Colonic mucosa (tissue), 4 donors: ENCODE measurements at regions not wholly inside any gene's neighbourhood (a gene's known extent, or its start where the extent isn't known, plus 50 kb on each side); places are given as distances from the start of the nearest gene placed in this dataset.

Source experiments
- DNase-seq: peaks from one replicate; pipeline ENCODE4 v3.0.0-alpha.2; 2020
- H3K27ac ChIP-seq: fragments of 200-600 bp; one replicate; pipeline ENCODE4 v1.8.0; 2021
- H3K27me3 ChIP-seq: fragments of 200-600 bp; one replicate; pipeline ENCODE4 v1.8.0; 2021
- H3K36me3 ChIP-seq: fragments of 200-600 bp; one replicate; pipeline ENCODE4 v1.8.0; 2021
- H3K4me1 ChIP-seq: fragments of 200-600 bp; one replicate; pipeline ENCODE4 v1.8.0; 2021; ENCODE audit warnings: mild to moderate bottlenecking
- H3K4me3 ChIP-seq: fragments of 200-600 bp; one replicate; pipeline ENCODE4 v1.8.0; 2021
- H3K9ac ChIP-seq, 2 donors: one replicate each; pipeline ENCODE4 v1.7.0; 2013; ENCODE audit warnings: control low read depth in 2 of 2, low read depth in 2 of 2, low read length in 2 of 2
- H3K9me3 ChIP-seq: fragments of 200-600 bp; one replicate; pipeline ENCODE4 v1.8.0; 2021
- CTCF ChIP-seq: fragments of 200-600 bp; IDR thresholded peaks from one replicate; pipeline ENCODE4 v1.8.0; 2022; ENCODE audit warnings: antibody characterized with exemption, mild to moderate bottlenecking
- intact Hi-C: fragments of 100-400 bp; cut with DNase I; formaldehyde crosslinking; loops from one replicate; pipeline ENCODE4 v1.14.1; 2022
- donor health status: healthy.
- donor health status: DM: no; HTN: no; CAD: no.
- donor health status: DM: no; HTN: no; CAD: no.

GRCh38 chr5:62111428-62111827, 194.6 kb upstream of the KIF2A start:
- TF ChIP-seq CTCF, result no peak
- Histone ChIP-seq H3K36me3 (no peaks in the 10 kb centered on the region), H3K4me1 (no peaks in the 10 kb centered on the region), H3K9me3 (no peaks in the 10 kb centered on the region), H3K4me3 (no peak overlapping the region), H3K27me3 (no peaks in the 10 kb centered on the region), H3K27ac (no peak overlapping the region), H3K9ac (no peak overlapping the region)
- DNase-seq, result no peak
- intact Hi-C loops, result no loop called here

GRCh38 chr5:62112689-62113228, 193.2 kb upstream of the KIF2A start:
- H3K36me3 ChIP-seq, result no peaks in the 10 kb centered on the region
- H3K27ac ChIP-seq, result no peak overlapping the region
- no peaks in the 10 kb centered on the region for H3K4me1 ChIP-seq
- intact Hi-C loops, result no loop called here
- no peak for TF ChIP-seq CTCF
- H3K4me3 ChIP-seq, result no peak overlapping the region
- no peak overlapping the region for H3K9ac ChIP-seq
- H3K9me3 ChIP-seq, result no peaks in the 10 kb centered on the region
- H3K27me3 ChIP-seq, result no peaks in the 10 kb centered on the region
- no peak for DNase-seq

DNA sequence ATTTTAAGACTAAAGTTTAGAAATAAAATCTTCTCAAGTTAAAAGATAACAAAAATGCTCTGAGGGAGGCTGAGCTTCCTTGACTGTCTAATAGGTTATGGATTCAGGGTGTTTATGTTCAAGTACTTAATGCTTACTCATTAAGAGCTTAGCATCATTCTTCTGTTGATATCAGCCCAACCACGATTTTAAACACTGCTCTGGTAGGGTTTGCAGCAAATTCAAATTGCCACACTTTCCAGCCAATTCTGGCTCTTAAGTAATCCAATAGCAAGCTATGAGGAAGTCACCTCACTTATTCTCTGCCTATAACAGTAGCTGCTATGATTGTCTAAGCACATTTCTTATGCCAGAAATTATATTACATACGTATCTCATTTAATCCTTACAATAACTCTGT, 191.0 kb upstream of the KIF2A start:
- H3K27me3 ChIP-seq, result no peaks in the 10 kb centered on the region
- no peak for TF ChIP-seq CTCF
- no peaks in the 10 kb centered on the region for H3K9me3 ChIP-seq
- intact Hi-C loops, result no loop called here
- H3K36me3 ChIP-seq, result no peaks in the 10 kb centered on the region
- DNase-seq, result no peak
- no peak overlapping the region for H3K27ac ChIP-seq
- no peaks in the 10 kb centered on the region for H3K4me1 ChIP-seq
- no peak overlapping the region for H3K9ac ChIP-seq
- H3K4me3 ChIP-seq, result no peak overlapping the region

- no peak overlapping the region for H3K9ac ChIP-seq
- H3K4me1 ChIP-seq, result no peaks in the 10 kb centered on the region
These were observed 181.7 kb upstream of the KIF2A start for GRCh38 chr5:62124266-62124665.

GRCh38 chr5:62126090-62126489, 179.9 kb upstream of the KIF2A start:
- no peak overlapping the region for H3K9ac ChIP-seq
- no peak for TF ChIP-seq CTCF
- intact Hi-C loops, result no loop called here
- no peak overlapping the region for H3K4me3 ChIP-seq
- H3K4me1 ChIP-seq, result no peaks in the 10 kb centered on the region
- no peaks in the 10 kb centered on the region for H3K9me3 ChIP-seq
- no peak overlapping the region for H3K27ac ChIP-seq
- H3K36me3 ChIP-seq, result no peaks in the 10 kb centered on the region
- DNase-seq, result no peak
- no peaks in the 10 kb centered on the region for H3K27me3 ChIP-seq

More at GRCh38 chr5:62124266-62124665, 181.7 kb upstream of the KIF2A start:
- intact Hi-C loops, result no loop called here
- no peak overlapping the region for H3K4me3 ChIP-seq
- no peaks in the 10 kb centered on the region for H3K36me3 ChIP-seq
- no peak overlapping the region for H3K27ac ChIP-seq
- no peak for DNase-seq
- no peak for TF ChIP-seq CTCF
- H3K27me3 ChIP-seq, result no peaks in the 10 kb centered on the region
- H3K9me3 ChIP-seq, result no peaks in the 10 kb centered on the region
